SK-N-SH treated with all-trans-retinoic acid at 6 μM for 48 hours (cell line): ENCODE measurements at regions not wholly inside any gene's neighbourhood (a gene's known extent, or its start where the extent isn't known, plus 50 kb on each side); places are given as distances from the start of the nearest gene placed in this dataset.

Experiments used
- ATAC-seq: fragments of 200-7000 bp; cut with Tn5 transposase; 3 replicates; pipeline ENCODE4 v1.9.1; 2020; ENCODE audit warnings: mild to moderate bottlenecking, moderate library complexity
- ARNTL ChIP-seq: fragments of 450-650 bp; formaldehyde crosslinking; IDR thresholded peaks from 2 replicates; pipeline ENCODE4 v1.5.0; 2020; ENCODE audit warnings: low read depth, mild to moderate bottlenecking, moderate library complexity, borderline replicate concordance
- BACH2 ChIP-seq: fragments of 250-450 bp; sonication (Bioruptor Pico); IDR thresholded peaks from 2 replicates; pipeline ENCODE4 v1.9.0; 2021; ENCODE audit warnings: mild to moderate bottlenecking, borderline replicate concordance
- CSDC2 ChIP-seq: fragments of 250-450 bp; sonication (Bioruptor Pico); IDR thresholded peaks from 2 replicates; pipeline ENCODE4 v1.5.0; 2020; ENCODE audit warnings: mild to moderate bottlenecking, moderate library complexity
- ESRRG ChIP-seq: fragments of 250-450 bp; sonication (Bioruptor Pico); IDR thresholded peaks from 2 replicates; pipeline ENCODE4 v1.6.1; 2021; ENCODE audit warnings: mild to moderate bottlenecking
- GLIS3 ChIP-seq: fragments of 250-450 bp; sonication (Bioruptor Pico); IDR thresholded peaks from 2 replicates; pipeline ENCODE4 v1.5.0; 2020; ENCODE audit warnings: mild to moderate bottlenecking, moderate library complexity
- ISL1 ChIP-seq: fragments of 250-450 bp; sonication (Bioruptor Pico); IDR thresholded peaks from 2 replicates; pipeline ENCODE4 v2.1.2; 2022; ENCODE audit warnings: mild to moderate bottlenecking, moderate library complexity
- OSR1 ChIP-seq: fragments of 250-450 bp; sonication (Bioruptor Pico); IDR thresholded peaks from 2 replicates; pipeline ENCODE4 v1.8.0; 2022; ENCODE audit warnings: moderate library complexity, mild to moderate bottlenecking, inconsistent platforms
- PPARA ChIP-seq: fragments of 250-450 bp; sonication (Bioruptor Pico); IDR thresholded peaks from 2 replicates; pipeline ENCODE4 v1.5.0; 2020; ENCODE audit warnings: mild to moderate bottlenecking, borderline replicate concordance
- SNAI2 ChIP-seq: fragments of 250-450 bp; sonication (Bioruptor Pico); IDR thresholded peaks from 2 replicates; pipeline ENCODE4 v1.5.0; 2020; ENCODE audit warnings: mild to moderate bottlenecking, moderate library complexity
- TCF4 ChIP-seq: fragments of 250-450 bp; sonication (Bioruptor Pico); IDR thresholded peaks from 2 replicates; pipeline ENCODE4 v1.8.0; 2021; ENCODE audit warnings: mild to moderate bottlenecking, moderate library complexity, borderline replicate concordance
- TOX ChIP-seq: fragments of 250-450 bp; sonication (Bioruptor Pico); IDR thresholded peaks from 2 replicates; pipeline ENCODE4 v1.8.0; 2021; ENCODE audit warnings: mild to moderate bottlenecking, moderate library complexity, borderline replicate concordance
- ZC3H10 ChIP-seq: fragments of 250-450 bp; sonication (Bioruptor Pico); IDR thresholded peaks from 2 replicates; pipeline ENCODE4 v1.5.1; 2021; ENCODE audit warnings: mild to moderate bottlenecking, moderate library complexity
- ZFP3 ChIP-seq: fragments of 250-450 bp; sonication (Bioruptor Pico); IDR thresholded peaks from 2 replicates; pipeline ENCODE4 v1.5.0; 2020; ENCODE audit warnings: mild to moderate bottlenecking, moderate library complexity
- ZFP30 ChIP-seq: fragments of 450-650 bp; formaldehyde crosslinking; IDR thresholded peaks from 2 replicates; pipeline ENCODE4 v1.5.0; 2022; ENCODE audit warnings: mild to moderate bottlenecking, moderate library complexity
- ZNF565 ChIP-seq: fragments of 450-650 bp; formaldehyde crosslinking; conservative IDR thresholded peaks from 2 replicates; pipeline ENCODE4 v1.5.0; 2020; ENCODE audit warnings: low read depth, mild to moderate bottlenecking, moderate library complexity
- ZNF70 ChIP-seq: fragments of 450-650 bp; formaldehyde crosslinking; IDR thresholded peaks from 2 replicates; pipeline ENCODE4 v1.5.0; 2020; ENCODE audit warnings: mild to moderate bottlenecking, moderate library complexity
- ZNF8 ChIP-seq: fragments of 450-650 bp; formaldehyde crosslinking; IDR thresholded peaks from 2 replicates; pipeline ENCODE4 v1.5.0; 2020; ENCODE audit warnings: mild to moderate bottlenecking, moderate library complexity
- TF ChIP-seq, protein P1 (sequence below): fragments of 250-450 bp; sonication (Bioruptor Pico); IDR thresholded peaks from 2 replicates; pipeline ENCODE4 v1.5.1; 2021; ENCODE audit warnings: mild to moderate bottlenecking, moderate library complexity
- TF ChIP-seq, protein P2 (sequence below): fragments of 250-450 bp; sonication (Bioruptor Pico); IDR thresholded peaks from 2 replicates; pipeline ENCODE4 v1.8.0; 2020; ENCODE audit warnings: mild to moderate bottlenecking, moderate library complexity, borderline replicate concordance
- TF ChIP-seq, protein P3 (sequence below): fragments of 250-450 bp; sonication (Bioruptor Pico); IDR thresholded peaks from 2 replicates; pipeline ENCODE4 v1.5.1; 2020; ENCODE audit warnings: low read depth, mild to moderate bottlenecking, moderate library complexity
- TF ChIP-seq, protein P4 (sequence below): fragments of 250-450 bp; sonication (Bioruptor Pico); IDR thresholded peaks from 2 replicates; pipeline ENCODE4 v1.5.0; 2020; ENCODE audit warnings: mild to moderate bottlenecking, moderate library complexity

DNA sequence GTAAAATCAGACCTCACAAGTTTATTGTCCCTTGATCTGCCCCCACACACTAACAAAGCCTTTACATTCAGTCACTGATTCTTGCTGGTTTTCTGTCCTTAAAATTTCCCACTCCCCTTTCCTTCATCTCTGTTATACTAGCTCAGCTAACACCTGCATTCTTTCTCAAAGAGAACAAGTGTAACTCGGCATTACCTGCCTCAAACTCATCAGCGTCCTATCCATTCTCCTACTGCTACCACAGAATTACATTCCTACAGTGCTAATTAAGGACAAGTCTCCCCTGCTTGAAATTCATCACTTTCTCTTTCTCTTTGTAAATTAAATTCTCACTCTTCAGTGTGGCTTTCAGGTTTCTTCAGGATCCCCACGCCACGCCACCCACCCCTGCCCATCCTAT lies 773.2 kb downstream of the FRK start:
- no peak for ATAC-seq
- TF ChIP-seq ZFP30 (no peak), PPARA (CRISPR knock-in tag) (no peak), ISL1 (CRISPR knock-in tag) (no peak), CSDC2 (CRISPR knock-in tag) (no peak), BACH2 (CRISPR knock-in tag) (no peak), TCF4 (CRISPR knock-in tag) (no peak), ZNF70 (CRISPR knock-in tag) (no peak), ZNF565 (CRISPR knock-in tag) (no peak), TOX (CRISPR knock-in tag) (no peak), OSR1 (CRISPR knock-in tag) (no peak), ZFP3 (CRISPR knock-in tag) (no peak)
- TF ChIP-seq, protein P1, sequence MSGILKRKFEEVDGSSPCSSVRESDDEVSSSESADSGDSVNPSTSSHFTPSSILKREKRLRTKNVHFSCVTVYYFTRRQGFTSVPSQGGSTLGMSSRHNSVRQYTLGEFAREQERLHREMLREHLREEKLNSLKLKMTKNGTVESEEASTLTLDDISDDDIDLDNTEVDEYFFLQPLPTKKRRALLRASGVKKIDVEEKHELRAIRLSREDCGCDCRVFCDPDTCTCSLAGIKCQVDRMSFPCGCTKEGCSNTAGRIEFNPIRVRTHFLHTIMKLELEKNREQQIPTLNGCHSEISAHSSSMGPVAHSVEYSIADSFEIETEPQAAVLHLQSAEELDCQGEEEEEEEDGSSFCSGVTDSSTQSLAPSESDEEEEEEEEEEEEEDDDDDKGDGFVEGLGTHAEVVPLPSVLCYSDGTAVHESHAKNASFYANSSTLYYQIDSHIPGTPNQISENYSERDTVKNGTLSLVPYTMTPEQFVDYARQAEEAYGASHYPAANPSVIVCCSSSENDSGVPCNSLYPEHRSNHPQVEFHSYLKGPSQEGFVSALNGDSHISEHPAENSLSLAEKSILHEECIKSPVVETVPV (CRISPR knock-in tag): no peak
- TF ChIP-seq, protein P2, sequence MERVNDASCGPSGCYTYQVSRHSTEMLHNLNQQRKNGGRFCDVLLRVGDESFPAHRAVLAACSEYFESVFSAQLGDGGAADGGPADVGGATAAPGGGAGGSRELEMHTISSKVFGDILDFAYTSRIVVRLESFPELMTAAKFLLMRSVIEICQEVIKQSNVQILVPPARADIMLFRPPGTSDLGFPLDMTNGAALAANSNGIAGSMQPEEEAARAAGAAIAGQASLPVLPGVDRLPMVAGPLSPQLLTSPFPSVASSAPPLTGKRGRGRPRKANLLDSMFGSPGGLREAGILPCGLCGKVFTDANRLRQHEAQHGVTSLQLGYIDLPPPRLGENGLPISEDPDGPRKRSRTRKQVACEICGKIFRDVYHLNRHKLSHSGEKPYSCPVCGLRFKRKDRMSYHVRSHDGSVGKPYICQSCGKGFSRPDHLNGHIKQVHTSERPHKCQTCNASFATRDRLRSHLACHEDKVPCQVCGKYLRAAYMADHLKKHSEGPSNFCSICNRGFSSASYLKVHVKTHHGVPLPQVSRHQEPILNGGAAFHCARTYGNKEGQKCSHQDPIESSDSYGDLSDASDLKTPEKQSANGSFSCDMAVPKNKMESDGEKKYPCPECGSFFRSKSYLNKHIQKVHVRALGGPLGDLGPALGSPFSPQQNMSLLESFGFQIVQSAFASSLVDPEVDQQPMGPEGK: no peak
- TF ChIP-seq, protein P3, sequence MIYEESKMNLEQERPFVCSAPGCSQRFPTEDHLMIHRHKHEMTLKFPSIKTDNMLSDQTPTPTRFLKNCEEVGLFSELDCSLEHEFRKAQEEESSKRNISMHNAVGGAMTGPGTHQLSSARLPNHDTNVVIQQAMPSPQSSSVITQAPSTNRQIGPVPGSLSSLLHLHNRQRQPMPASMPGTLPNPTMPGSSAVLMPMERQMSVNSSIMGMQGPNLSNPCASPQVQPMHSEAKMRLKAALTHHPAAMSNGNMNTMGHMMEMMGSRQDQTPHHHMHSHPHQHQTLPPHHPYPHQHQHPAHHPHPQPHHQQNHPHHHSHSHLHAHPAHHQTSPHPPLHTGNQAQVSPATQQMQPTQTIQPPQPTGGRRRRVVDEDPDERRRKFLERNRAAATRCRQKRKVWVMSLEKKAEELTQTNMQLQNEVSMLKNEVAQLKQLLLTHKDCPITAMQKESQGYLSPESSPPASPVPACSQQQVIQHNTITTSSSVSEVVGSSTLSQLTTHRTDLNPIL (CRISPR knock-in tag): no peak

DNA sequence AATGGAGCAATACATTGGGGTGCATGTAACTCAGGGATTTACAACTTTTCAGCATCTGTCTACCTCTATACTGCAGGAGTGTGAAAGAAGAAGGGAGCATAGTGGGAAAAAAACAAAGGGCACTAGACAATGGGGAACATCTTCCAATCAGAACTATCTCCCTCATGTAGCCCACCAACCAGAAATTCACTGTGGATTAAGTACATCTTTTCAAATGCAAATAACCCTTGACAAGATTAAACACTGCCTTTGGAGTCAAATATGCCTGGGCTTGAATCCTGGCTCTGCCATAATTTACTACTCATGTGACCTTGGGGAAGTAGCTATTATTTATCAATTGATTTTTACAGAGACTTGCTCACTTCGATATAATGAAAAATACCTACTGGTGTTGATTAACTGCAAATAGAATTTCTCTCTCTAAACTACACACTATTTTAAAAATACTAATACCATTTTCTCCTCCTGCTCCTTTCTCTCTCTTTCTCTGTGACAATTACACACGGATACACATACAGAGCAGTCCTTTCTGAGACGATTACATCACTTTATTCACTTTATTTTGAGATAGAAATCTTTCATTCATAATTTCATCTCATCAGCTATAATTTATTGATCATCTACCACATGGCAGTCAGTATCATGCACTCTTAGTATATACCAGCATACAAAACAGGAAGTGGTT lies 783.7 kb downstream of the FRK start:
- TF ChIP-seq ZC3H10 (CRISPR knock-in tag) (no peak), ARNTL (CRISPR knock-in tag) (no peak), TOX (CRISPR knock-in tag) (no peak), ISL1 (CRISPR knock-in tag) (no peak), ZNF565 (CRISPR knock-in tag) (no peak), GLIS3 (CRISPR knock-in tag) (no peak), CSDC2 (CRISPR knock-in tag) (no peak), SNAI2 (no peak), ZNF70 (CRISPR knock-in tag) (no peak), ZFP30 (no peak), BACH2 (CRISPR knock-in tag) (no peak), ZFP3 (CRISPR knock-in tag) (no peak), ZNF8 (CRISPR knock-in tag) (no peak), OSR1 (CRISPR knock-in tag) (no peak), ESRRG (CRISPR knock-in tag) (no peak)
- TF ChIP-seq, protein P2: no peak
- TF ChIP-seq, protein P4, sequence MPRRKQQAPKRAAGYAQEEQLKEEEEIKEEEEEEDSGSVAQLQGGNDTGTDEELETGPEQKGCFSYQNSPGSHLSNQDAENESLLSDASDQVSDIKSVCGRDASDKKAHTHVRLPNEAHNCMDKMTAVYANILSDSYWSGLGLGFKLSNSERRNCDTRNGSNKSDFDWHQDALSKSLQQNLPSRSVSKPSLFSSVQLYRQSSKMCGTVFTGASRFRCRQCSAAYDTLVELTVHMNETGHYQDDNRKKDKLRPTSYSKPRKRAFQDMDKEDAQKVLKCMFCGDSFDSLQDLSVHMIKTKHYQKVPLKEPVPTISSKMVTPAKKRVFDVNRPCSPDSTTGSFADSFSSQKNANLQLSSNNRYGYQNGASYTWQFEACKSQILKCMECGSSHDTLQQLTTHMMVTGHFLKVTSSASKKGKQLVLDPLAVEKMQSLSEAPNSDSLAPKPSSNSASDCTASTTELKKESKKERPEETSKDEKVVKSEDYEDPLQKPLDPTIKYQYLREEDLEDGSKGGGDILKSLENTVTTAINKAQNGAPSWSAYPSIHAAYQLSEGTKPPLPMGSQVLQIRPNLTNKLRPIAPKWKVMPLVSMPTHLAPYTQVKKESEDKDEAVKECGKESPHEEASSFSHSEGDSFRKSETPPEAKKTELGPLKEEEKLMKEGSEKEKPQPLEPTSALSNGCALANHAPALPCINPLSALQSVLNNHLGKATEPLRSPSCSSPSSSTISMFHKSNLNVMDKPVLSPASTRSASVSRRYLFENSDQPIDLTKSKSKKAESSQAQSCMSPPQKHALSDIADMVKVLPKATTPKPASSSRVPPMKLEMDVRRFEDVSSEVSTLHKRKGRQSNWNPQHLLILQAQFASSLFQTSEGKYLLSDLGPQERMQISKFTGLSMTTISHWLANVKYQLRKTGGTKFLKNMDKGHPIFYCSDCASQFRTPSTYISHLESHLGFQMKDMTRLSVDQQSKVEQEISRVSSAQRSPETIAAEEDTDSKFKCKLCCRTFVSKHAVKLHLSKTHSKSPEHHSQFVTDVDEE (CRISPR knock-in tag): no peak
- TF ChIP-seq, protein P3 (CRISPR knock-in tag): no peak

More for the DNA sequence above, 783.7 kb downstream of the FRK start:
- no peak for ATAC-seq
